ENCODE measurements at regions not wholly inside any gene's neighbourhood (a gene's known extent, or its start where the extent isn't known, plus 50 kb on each side); places are given as distances from the start of the nearest gene placed in this dataset.

DNA sequence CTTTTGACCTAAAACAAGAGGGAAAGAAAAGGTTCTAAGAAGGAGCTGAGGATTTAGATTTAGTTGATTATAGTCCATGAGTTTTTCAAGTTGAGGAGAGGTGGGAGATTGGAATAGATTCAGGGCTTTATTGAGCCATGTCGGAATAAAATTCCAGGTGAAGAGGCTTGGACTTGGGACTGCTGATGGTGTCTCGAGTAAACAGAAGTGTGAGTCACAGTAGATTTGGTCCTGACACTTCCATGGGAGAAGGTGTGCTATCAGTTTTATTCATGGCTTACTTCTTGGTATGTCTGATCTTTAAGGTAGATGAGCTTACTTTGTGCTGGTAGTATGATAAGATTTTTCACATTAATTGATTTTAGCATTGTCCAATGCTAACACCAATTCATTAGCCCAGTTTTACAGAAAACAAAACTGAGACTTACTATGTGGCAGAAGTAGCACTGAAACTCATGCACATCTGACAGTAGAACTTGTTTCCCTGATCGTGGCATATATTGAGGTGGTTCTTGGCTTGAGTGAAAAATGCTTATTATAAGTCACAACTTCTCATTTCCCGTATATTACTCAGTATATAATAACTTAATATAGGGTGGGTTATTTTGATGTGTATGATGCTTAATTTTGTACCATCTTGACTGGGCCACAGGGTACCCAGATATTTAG lies 172.4 kb upstream of the IGF1 start:
- TF ChIP-seq, protein P1, sequence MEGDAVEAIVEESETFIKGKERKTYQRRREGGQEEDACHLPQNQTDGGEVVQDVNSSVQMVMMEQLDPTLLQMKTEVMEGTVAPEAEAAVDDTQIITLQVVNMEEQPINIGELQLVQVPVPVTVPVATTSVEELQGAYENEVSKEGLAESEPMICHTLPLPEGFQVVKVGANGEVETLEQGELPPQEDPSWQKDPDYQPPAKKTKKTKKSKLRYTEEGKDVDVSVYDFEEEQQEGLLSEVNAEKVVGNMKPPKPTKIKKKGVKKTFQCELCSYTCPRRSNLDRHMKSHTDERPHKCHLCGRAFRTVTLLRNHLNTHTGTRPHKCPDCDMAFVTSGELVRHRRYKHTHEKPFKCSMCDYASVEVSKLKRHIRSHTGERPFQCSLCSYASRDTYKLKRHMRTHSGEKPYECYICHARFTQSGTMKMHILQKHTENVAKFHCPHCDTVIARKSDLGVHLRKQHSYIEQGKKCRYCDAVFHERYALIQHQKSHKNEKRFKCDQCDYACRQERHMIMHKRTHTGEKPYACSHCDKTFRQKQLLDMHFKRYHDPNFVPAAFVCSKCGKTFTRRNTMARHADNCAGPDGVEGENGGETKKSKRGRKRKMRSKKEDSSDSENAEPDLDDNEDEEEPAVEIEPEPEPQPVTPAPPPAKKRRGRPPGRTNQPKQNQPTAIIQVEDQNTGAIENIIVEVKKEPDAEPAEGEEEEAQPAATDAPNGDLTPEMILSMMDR (IDR thresholded peaks at IDR 0.05) = no peak

DNA sequence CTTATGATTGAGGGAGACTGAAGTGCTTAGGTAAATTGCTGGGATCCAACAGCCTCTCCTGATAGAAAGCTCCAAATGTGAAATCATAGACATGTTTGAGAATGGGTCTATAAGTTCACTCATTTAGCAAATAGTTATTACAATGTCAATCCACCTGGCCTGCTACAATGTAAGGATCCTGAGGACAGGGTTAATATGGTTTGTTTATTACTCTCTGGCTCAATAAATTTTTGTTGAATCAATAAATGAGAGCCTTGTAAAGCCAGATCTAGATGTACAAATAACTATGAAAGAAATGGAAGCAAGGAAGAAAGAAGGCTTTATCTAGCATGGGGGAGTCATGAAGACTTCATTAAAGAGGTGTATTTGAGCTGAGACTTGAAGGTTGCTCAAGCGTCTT lies 165.6 kb upstream of the IGF1 start:
- TF ChIP-seq, protein P1 (IDR thresholded peaks at IDR 0.05) = no peak

DNA sequence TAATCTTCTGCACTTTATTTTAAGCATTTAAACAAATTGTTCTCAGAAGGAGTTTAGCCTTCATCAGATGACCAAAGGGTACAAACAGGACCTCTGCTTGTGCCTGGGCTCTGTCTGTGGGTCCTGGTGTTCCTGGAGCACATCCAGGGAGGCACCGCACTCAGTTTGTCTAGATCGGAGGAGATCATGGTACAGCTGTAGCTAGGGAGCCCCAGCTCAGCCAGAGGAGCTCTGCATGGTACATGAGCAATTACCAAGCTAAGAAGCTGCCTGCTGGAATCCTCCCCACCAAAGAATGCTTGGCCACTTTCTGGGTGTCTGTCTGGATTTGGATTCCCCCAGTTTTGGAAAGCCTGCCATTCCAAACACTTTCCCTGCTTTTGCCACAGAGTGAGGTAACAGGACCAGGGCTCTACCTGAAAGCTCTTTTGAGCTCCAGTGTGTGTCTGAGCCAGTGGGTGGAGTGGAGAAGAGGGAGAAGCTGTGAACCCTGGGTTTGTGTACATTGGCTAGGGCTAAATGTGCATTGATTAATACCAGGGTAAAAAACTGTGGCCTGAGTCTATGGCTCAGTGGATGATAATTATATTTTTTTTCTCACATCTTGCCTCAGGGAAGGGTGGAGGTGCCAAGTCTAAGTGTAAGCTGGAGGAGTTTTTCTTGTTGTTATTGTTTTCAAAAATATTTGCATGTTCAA lies 163.7 kb upstream of the IGF1 start:
- TF ChIP-seq, protein P1 (IDR thresholded peaks at IDR 0.05) = no peak

DNA sequence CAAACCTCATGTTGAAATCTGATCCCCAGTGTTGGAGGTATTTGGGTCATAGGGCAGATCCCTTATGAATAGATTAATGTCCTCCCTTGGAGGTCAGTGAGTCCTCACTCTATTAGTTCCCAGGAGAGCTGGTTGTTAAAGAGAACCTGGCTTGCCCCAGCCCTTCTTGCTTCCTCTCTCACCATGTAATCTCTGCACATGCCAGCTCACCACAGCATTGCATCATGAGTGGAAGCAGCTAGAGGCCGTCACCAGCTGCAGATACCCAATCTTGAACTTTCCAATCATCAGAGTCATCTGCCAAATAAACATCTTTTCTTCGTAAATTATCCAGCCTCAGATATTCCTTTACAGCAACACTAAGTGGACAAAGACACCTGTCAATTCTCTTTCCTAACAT lies 161.8 kb upstream of the IGF1 start:
- TF ChIP-seq, protein P1 (IDR thresholded peaks at IDR 0.05) = no peak

DNA sequence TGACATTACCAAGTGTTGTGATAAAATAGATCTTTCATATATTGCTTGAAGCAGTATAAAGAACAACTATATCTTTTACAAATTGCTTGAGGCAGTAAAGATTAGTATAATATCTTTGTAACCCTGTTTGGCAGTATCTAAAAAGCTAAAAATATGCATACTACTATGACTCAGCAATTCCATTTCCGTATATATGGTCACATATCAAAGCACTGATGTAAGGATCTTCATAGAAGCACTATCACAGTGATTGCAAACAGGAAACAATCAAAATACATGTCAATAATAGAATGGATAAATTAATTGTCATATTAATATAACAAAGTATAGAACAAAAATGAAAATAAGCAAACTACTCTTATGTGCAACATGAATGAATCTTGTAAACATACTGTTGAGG lies 158.4 kb upstream of the IGF1 start:
- TF ChIP-seq, protein P1 (IDR thresholded peaks at IDR 0.05) = no peak

DNA sequence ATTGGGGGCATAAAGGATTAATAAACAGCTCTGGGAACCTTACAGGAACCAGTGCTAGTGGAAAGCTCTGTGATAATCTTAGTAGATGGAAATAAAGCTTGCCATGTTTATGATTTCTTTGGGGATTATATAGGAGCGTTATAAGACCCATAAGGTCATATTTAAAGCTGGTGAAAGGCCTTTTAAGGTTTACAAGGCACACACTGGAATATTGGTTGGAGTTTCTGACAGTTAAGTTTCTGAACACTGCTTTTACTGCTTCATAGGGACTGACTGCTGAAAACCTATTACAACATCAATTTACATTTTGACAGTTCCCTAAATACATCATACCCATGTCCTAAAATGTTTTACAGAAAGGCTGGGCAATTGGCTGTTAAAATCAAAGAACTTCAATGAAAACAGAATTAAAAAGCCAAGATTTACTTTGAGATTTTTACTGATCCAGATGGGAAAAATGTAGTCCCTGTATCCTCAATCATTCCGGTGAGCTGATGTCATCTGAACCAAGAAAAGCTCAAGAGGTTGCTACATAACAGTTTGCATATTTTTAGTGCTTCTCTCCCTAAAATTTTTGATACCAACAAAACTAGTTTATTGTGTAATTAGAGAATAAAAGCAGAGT lies 153.7 kb upstream of the IGF1 start:
- TF ChIP-seq, protein P1 (IDR thresholded peaks at IDR 0.05) = no peak

DNA sequence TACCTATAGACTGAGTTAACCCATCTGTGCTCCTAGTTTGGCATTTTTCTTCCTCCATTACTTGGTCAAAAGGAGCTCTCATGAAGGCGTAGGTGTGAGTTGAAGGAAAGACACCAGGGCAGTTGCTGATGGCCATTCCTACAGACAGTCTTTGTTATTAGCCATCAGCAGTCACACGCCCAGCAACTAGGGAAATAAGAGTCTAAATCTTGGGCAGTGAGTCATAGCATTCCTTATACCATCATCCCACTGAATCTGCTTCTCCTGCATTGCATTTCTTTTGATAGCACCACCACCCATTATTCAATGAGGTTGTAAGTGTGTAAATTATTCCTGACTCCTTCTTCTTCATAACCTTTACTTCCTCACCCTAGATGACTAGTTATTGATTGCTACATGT lies 150.9 kb upstream of the IGF1 start:
- TF ChIP-seq, protein P1 (IDR thresholded peaks at IDR 0.05) = no peak
